Stimulated activated CD4-positive, alpha-beta T cell treated with anti-CD3 and anti-CD28 coated beads, Interleukin-2, amount 100 ng/mL, for 48 hours (primary cell): ENCODE measurements at regions not wholly inside any gene's neighbourhood (a gene's known extent, or its start where the extent isn't known, plus 50 kb on each side); places are given as distances from the start of the nearest gene placed in this dataset.

Source experiments
- DNase-seq, 2 donors: peaks; one replicate each; pipeline ENCODE4 v3.0.0-alpha.2; 2020

GRCh38 chr18:1884623-1885022, 686.7 kb downstream of the METTL4 start:
- no peak for DNase-seq

GRCh38 chr18:1891641-1892040, 679.7 kb downstream of the METTL4 start:
- no peak for DNase-seq

GRCh38 chr18:1892191-1892590, 679.1 kb downstream of the METTL4 start:
- no peak for DNase-seq

GRCh38 chr18:1895456-1896185, 675.7 kb downstream of the METTL4 start:
- no peak for DNase-seq

GRCh38 chr18:1906421-1906820, 664.9 kb downstream of the METTL4 start:
- no peak for DNase-seq

GRCh38 chr18:1907470-1908206, 663.7 kb downstream of the METTL4 start:
- no peak for DNase-seq

GRCh38 chr18:1914489-1914888, 656.8 kb downstream of the METTL4 start:
- no peak for DNase-seq

GRCh38 chr18:1916869-1917523, 654.3 kb downstream of the METTL4 start:
- DNase-seq: no peak

GRCh38 chr18:1917569-1917968, 653.7 kb downstream of the METTL4 start:
- no peak for DNase-seq

GRCh38 chr18:1922066-1922465, 649.2 kb downstream of the METTL4 start:
- no peak for DNase-seq

- DNase-seq: no peak
These were observed 642.6 kb downstream of the METTL4 start for GRCh38 chr18:1928711-1929110.

- DNase-seq: no peak
These were observed 641.6 kb downstream of the METTL4 start for GRCh38 chr18:1929720-1930119.

- DNase-seq: no peak
These were observed 640.7 kb downstream of the METTL4 start for GRCh38 chr18:1930291-1931270.

- no peak for DNase-seq
These were observed 618.8 kb downstream of the METTL4 start for GRCh38 chr18:1952486-1952885.

- DNase-seq: no peak
These were observed 616.6 kb downstream of the METTL4 start for GRCh38 chr18:1954583-1955312.

GRCh38 chr18:1958798-1959197, 612.5 kb downstream of the METTL4 start:
- DNase-seq: no peak

- no peak for DNase-seq
These were observed 606.3 kb downstream of the METTL4 start for GRCh38 chr18:1965016-1965415.

- no peak for DNase-seq
These were observed 605.8 kb downstream of the METTL4 start for GRCh38 chr18:1965541-1965940.

GRCh38 chr18:1968801-1969498, 602.4 kb downstream of the METTL4 start:
- DNase-seq: no peak

GRCh38 chr18:1976484-1976883, 594.8 kb downstream of the METTL4 start:
- no peak for DNase-seq

GRCh38 chr18:1982056-1982455, 589.2 kb downstream of the METTL4 start:
- DNase-seq: no peak
